Right atrium auricular region (tissue), 2 donors: ENCODE measurements at regions not wholly inside any gene's neighbourhood (a gene's known extent, or its start where the extent isn't known, plus 50 kb on each side); places are given as distances from the start of the nearest gene placed in this dataset.

Source experiments
- DNase-seq: peaks from one replicate; pipeline ENCODE4 v3.0.0-alpha.2; 2019; ENCODE audit warnings: low spot score
- H3K27ac ChIP-seq, 2 donors: fragments of 200-600 bp; sonication (generic); 1 replicate in 1 of 2; 2 replicates in 1 of 2; pipeline ENCODE4 v1.5.1; 2016 to 2019
- H3K27me3 ChIP-seq, 2 donors: fragments of 200-600 bp; sonication (generic); one replicate each; pipeline versions ENCODE4 v1.5.1 to v1.6.0; 2017 to 2019
- H3K36me3 ChIP-seq: fragments of 200-600 bp; sonication (generic); one replicate; pipeline ENCODE4 v1.5.1; 2016
- H3K4me1 ChIP-seq, 2 donors: fragments of 200-600 bp; sonication (generic); one replicate each; pipeline versions ENCODE4 v1.5.1 to v1.6.0; 2017 to 2019
- H3K4me3 ChIP-seq, 2 donors: fragments of 200-600 bp; sonication (generic); 1 replicate in 1 of 2; 2 replicates in 1 of 2; pipeline ENCODE4 v1.5.1; 2017 to 2019; ENCODE audit warnings: mild to moderate bottlenecking in 1 of 2, moderate library complexity in 1 of 2
- H3K9me3 ChIP-seq, 2 donors: fragments of 200-600 bp; sonication (generic); one replicate each; pipeline ENCODE4 v1.5.1; 2019
- TF ChIP-seq, protein P1 (sequence below), 2 donors: fragments of 200-600 bp; sonication (generic); IDR thresholded peaks; one replicate each; pipeline ENCODE4 v1.5.1; 2019; ENCODE audit warnings: antibody characterized with exemption in 2 of 2

GRCh38 chr4:138650929-138651448, 364.6 kb upstream of the NOCT start:
- TF ChIP-seq, protein P1, sequence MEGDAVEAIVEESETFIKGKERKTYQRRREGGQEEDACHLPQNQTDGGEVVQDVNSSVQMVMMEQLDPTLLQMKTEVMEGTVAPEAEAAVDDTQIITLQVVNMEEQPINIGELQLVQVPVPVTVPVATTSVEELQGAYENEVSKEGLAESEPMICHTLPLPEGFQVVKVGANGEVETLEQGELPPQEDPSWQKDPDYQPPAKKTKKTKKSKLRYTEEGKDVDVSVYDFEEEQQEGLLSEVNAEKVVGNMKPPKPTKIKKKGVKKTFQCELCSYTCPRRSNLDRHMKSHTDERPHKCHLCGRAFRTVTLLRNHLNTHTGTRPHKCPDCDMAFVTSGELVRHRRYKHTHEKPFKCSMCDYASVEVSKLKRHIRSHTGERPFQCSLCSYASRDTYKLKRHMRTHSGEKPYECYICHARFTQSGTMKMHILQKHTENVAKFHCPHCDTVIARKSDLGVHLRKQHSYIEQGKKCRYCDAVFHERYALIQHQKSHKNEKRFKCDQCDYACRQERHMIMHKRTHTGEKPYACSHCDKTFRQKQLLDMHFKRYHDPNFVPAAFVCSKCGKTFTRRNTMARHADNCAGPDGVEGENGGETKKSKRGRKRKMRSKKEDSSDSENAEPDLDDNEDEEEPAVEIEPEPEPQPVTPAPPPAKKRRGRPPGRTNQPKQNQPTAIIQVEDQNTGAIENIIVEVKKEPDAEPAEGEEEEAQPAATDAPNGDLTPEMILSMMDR (IDR thresholded peaks at IDR 0.05): no peak
- Histone ChIP-seq H3K36me3 (no peaks in the 10 kb centered on the region), H3K27ac (no peak overlapping the region), H3K9me3 (no peaks in the 10 kb centered on the region), H3K27me3 (no peaks in the 10 kb centered on the region), H3K4me1 (no peaks in the 10 kb centered on the region), H3K4me3 (no peak overlapping the region)
- DNase-seq: no peak

- H3K36me3 ChIP-seq: no peaks in the 10 kb centered on the region
- no peak overlapping the region for H3K4me3 ChIP-seq
- H3K9me3 ChIP-seq: no peaks in the 10 kb centered on the region
- no peaks in the 10 kb centered on the region for H3K4me1 ChIP-seq
- TF ChIP-seq, protein P1 (IDR thresholded peaks at IDR 0.05): no peak
- H3K27me3 ChIP-seq: no peaks in the 10 kb centered on the region
- DNase-seq: no peak
- no peak overlapping the region for H3K27ac ChIP-seq
Measured at GRCh38 chr4:138650495-138650894, 365.1 kb upstream of the NOCT start.

- H3K4me1 ChIP-seq: no peaks in the 10 kb centered on the region
- no peaks in the 10 kb centered on the region for H3K9me3 ChIP-seq
- H3K27ac ChIP-seq: no peak overlapping the region
- H3K27me3 ChIP-seq: no peaks in the 10 kb centered on the region
- H3K4me3 ChIP-seq: no peak overlapping the region
- DNase-seq: no peak
- TF ChIP-seq, protein P1 (IDR thresholded peaks at IDR 0.05): no peak
- no peaks in the 10 kb centered on the region for H3K36me3 ChIP-seq
Measured at GRCh38 chr4:138647433-138647832, 368.1 kb upstream of the NOCT start.

- no peaks in the 10 kb centered on the region for H3K9me3 ChIP-seq
- H3K4me3 ChIP-seq: no peak overlapping the region
- no peaks in the 10 kb centered on the region for H3K4me1 ChIP-seq
- TF ChIP-seq, protein P1 (IDR thresholded peaks at IDR 0.05): no peak
- H3K27me3 ChIP-seq: no peaks in the 10 kb centered on the region
- DNase-seq: no peak
- no peaks in the 10 kb centered on the region for H3K36me3 ChIP-seq
- no peak overlapping the region for H3K27ac ChIP-seq
Measured at GRCh38 chr4:138646383-138646782, 369.2 kb upstream of the NOCT start.

DNA sequence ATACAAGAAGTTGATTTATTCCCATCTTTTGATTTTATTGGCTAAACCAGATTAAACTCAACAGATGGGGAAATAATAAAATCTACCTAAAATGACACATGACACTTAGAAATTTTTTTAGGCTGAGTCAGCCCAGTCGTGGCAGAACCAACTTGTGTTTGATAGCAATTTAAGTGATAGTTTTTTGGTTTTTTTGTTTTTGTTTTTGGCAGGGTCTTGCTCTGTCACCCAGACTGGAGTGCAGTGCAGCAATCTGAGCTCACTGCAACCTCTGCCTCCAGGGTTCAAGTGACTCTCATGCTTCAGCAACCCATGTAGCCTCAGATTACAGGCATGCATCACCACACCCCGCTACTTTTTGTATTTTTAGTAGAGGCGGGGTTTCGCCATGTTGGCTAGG, 370.3 kb upstream of the NOCT start:
- TF ChIP-seq, protein P1 (IDR thresholded peaks at IDR 0.05): no peak
- H3K9me3 ChIP-seq: no peaks in the 10 kb centered on the region
- H3K4me3 ChIP-seq: no peak overlapping the region
- no peak for DNase-seq
- no peaks in the 10 kb centered on the region for H3K36me3 ChIP-seq
- H3K27me3 ChIP-seq: no peaks in the 10 kb centered on the region
- H3K27ac ChIP-seq: no peak overlapping the region
- H3K4me1 ChIP-seq: no peaks in the 10 kb centered on the region

DNA sequence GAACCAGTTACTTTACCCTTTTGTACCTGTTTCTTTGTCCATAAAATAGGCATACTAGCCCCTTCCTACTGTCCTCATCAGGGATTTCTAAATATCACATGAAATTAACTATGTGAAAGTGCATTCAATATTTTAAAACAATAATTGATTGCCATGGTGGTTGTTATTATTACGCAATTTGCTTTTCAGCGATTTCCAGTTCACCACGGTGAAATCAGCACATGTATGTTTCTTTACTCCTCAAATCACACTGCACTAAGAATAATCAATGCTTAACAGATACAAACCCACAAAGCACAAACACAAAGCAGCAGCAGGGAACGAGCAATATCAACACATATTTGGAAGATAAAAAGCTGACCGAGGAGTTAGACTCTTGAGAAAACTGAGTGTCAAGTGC, 371.3 kb upstream of the NOCT start:
- Histone ChIP-seq H3K4me3 (no peak overlapping the region), H3K27ac (no peak overlapping the region), H3K4me1 (no peaks in the 10 kb centered on the region), H3K27me3 (no peaks in the 10 kb centered on the region), H3K9me3 (no peaks in the 10 kb centered on the region), H3K36me3 (no peaks in the 10 kb centered on the region)
- no peak for DNase-seq
- TF ChIP-seq, protein P1 (IDR thresholded peaks at IDR 0.05): no peak
